NCI-H128 (cell line): ENCODE measurements at regions not wholly inside any gene's neighbourhood (a gene's known extent, or its start where the extent isn't known, plus 50 kb on each side); places are given as distances from the start of the nearest gene placed in this dataset.
"Not testable (repeated sequence)": the region's sequence is repeated elsewhere in the genome, so short reads cannot be mapped to it uniquely, and the experiment has no call there.

Source experiments
- DNase-seq: peaks from one replicate; lab custom pipeline; 2025; ENCODE audit not compliant: unreplicated experiment; lab: John Stamatoyannopoulos, UW

DNA sequence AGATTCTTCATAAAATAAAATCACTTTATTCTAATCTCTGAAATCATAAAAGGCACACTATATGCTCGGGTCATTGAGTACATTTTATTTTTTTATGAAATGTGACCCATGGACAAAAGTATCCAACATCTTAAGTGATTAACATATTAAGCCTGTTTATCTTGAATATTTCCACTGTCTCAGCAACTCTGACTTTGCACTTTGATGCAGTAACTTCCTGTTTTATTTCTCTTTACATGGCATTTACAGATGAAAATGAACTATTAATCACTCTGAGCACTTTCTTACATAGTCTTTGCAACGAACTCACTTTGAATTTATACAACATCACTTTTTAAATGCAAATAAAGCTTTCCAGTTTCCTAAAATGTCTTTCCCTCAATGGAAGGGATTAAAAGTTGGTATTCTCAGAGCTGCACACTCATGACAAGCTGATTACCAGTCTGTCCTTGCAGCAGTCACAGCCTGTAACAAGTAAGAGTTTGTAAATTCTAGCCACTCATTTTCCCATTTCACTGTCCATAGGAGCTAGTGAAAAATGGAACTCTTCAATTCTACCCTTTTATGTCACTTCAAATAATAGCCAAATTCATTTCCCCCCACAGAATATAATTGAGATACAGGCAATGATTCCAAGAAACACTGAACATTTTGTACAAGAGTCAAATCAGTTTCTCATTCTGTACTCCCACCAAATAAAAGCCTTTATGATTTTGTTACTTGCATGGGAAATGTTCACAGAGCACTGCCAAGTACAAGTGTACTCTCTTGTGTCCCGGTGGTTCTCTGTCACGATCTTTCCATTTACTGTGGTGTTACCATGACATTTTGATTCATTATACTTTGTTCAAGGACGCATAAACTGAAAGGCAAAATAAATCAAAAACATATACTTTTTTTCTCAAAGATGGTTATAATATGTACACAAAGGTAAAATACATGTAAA lies 1968.9 kb downstream of the PCDH9 start:
- DNase-seq: no peak

DNA sequence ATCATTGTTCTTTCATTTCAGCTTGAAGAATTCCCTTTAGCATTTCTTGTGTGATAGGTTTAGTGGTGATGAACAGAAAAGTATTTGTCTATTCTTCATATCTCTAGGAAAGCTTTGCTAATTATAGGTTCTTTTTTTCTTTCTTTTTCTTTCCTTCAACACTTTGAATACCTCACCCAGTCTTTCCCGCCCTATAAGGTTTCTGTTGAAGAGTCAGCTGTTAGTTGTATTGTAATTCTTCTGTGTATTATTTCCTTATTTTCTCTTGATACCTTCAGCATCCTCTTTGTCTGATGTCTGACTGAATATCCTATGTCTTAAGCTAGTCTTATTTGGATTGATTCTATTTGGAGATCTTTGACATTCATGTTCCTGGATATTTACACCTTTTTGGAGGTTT lies 1989.4 kb downstream of the PCDH9 start:
- no peak for DNase-seq

DNA sequence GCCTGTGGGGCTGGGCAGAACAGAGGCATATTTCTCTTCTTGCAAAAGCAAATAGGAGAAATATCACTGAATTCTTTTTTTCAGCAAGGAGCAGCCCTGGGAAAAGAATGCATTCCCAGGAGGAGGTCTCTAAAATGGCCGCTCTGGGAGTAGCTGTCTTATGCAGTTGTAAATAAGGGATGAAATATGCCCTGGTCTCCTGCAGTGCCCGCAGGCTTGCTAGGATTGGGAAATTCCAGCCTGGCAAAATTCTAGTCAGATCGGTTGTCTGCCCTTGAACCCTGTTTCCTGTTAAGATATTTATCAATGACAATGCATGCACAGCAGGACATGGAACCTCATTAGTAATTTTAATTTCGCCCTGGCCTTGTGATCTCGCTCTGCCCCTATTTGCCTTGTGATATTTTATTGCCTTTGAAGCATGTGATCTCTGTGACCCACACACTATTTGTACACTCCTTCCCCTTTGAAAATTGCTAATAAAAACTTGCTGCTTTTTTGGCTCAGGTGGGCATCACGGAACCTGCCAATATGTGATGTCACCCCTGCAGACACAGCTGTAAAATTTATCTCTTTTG lies 1993.2 kb downstream of the PCDH9 start:
- no peak for DNase-seq

DNA sequence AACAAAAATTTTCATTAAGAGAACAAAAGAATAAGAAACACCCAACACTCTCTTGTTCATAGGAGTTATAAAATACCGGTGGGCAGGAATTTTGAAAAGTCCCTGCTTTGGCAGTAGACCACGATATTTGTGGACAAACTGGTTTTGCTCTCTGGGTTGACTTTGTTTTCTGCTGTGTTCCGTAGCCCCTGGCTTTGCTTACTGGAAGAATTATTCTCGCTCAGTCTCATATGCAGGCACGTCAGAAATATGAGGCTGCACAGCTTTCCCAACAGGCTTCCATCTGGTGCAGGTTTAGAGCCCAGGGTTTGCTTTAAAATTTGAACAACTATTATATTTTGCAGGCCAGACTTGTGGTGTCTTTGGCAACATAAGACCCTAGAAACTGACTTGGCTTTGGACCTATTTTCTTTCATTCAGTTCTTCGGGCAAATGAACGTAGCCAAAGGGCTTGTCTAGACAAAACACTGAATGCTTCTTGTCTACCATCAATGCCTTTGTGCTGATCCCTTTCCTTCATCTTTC lies 2012.6 kb downstream of the PCDH9 start:
- no peak for DNase-seq

DNA sequence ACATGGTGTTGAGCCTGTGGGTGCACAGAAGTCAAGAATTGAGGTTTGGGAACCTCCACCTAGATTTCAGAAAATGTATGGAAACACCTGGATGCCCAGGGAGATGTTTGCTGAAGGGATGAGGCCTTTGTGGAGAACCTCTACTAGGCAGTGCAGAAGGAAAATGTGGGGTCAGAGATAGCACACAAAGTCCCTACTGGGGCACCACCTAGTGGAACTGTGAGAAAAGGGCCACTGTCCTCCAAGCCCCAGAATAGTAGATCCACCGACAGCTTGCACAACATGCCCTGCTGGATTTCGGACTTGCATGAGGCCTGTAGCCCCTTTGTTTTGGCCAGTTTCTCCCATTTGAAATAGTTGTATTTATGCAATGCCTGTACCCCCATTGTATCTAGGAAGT lies 2027.3 kb downstream of the PCDH9 start:
- not testable (repeated sequence) for DNase-seq

DNA sequence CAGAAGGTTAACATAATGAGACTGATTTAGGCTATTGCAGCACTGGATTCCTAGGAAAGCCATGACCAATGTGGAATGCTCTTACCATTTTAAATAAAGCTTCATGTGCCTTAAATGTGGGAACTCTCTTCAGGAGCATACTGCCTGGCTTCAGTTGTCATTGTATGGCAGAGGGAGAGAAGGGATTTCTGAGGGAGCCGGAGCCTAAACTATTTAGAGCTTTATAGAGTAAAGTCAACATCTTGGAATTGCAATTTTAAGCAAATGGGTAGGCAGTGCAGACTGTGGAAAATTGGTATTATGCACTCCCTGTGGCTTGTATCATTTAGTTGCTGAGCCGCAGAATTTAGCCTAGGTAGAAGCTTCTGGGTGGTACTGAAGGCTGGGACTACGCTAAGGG lies 2041.4 kb downstream of the PCDH9 start:
- no peak for DNase-seq

DNA sequence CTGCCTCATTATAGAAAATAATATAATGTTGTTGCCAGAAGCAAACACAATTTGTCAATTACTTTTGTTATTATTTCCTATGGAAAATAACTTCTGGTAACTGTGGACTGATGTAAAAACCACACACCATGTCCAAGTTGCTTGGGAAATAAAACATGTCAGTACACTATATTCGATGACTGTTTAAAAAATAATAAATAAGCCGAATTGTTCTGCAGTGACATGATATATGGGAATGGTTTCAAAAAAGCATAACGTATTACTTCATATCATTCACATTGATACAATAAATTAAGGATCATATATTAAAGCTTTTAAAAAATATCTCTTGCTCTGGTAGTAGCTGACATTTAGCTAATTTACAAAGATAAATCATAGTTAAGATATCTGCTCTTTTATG lies 2062.1 kb downstream of the PCDH9 start:
- no peak for DNase-seq

DNA sequence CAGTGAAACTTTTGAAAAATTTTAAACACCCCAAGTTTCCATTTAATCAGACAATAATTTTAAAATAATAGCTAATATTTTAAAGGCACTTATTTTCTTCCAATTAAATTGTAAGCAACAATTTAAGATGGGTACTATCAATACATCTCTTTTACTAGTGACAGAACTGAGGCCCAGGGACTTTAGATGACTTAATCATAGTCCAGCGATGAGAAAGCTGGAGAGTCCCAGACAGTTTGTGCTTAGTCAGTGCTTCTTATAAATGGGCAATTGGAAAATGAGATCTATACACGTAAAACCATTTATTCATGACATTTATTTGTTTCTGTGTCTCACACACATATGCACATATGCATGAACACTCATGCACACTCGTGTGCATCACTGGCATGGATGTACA lies 2063.5 kb downstream of the PCDH9 start:
- no peak for DNase-seq

DNA sequence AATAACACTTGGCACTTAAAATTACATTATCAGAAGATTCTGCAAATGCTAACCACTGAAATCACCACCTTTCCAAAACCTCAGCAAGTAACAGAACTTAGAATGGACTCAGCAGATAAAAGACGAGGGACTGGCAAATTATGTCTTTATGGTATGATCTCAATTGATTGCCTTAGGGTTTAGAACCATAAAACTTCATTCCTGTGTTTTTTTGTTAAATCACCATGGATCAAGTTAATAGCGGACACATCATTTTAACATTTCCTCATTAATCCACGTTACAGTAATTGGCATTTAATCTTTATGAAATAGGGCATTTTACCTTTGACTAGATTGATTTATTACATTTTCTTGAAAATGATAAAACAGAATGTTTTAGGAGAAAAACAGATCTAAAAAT lies 2070.3 kb downstream of the PCDH9 start:
- DNase-seq: no peak

DNA sequence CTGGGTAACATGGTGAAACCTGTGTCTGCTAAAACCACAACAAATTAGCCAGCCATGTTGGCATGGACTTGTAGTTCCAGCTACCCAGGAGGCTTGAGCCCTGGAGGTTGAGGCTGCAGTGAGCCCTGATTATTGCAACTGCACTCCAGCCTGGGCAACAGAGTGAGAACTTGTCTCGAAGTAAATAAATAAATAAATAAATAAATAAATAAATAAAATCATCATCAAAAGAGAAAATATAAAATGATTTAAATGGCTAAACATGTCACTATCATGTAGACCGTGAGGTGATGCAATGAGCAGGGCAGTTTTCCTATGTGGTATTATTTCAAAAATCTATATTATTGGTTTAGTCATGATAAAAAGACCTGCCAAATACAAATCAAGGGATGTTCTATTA lies 2074.3 kb downstream of the PCDH9 start:
- DNase-seq: no peak

DNA sequence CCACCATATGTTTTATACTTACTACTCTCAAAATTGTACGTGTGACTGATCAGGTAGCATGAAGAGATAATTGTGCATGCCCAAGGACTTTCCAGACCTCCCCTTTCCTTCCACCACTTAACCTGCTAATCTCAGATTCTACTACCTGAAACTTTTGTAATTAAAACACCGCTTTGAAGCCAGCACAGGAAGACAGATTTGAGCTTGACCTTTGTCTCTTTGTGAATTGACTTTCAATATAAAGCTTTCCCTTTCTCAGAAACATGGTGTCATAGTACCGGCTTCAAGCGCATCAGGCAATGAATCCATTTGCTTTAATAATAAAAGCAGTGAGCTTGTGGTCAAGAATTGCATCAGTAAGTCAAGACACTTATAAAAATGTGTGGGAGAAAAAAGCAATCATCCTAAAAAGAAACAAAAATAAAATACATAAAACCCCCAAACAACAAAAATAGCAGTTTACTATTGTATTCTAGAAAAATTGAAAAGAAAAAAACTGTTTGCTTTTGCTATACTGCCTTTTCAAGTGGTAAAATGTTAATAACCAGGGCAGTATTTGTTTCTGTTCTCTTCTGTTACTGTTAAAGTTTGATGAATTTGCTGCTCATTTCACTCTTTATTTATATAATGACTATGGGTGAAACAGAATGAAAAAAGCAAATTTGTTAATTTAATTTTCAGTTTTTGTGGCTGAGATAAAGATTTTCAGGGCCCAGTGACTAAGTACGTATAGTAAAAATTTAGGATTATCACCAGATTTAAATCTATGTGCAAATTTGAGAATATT lies 2075.3 kb downstream of the PCDH9 start:
- DNase-seq: no peak

DNA sequence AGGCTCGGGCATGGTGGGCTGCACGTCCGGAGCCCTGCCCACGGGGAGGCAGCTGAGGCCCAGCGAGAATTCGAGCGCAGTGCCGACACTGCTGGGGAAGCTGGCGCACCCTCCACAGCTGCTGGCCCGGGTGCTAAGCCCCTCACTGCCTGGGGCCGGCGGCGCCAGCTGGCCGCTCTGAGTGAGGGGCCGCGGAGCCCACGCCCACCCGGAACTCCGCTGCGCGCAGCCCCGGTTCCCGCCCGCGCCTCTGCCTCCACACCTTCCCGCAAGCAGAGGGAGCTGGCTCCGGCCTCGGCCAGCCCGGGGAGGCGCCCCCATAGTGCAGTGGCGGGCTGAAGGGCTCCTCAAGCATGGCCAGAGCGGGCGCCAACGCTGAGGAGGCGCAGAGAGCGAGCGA lies 2080.4 kb downstream of the PCDH9 start:
- no peak for DNase-seq

DNA sequence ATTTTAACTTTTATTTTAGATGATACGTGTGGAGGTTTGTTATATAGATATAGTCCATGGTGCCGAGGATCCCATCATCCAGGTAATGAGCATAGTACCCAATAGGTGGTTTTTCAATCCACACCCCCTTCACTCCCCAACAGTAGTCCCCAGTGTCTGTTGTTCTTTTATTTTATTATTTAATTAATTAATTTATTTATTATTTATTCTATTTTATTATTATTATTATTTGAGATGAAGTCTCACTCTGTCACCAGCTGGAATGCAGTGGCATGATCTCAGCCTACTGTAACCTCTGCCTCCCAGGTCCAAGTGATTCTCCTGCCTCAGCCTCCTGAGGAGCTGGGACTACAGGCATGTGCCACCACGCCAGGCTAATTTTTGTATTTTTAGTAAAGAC lies 2086.2 kb downstream of the PCDH9 start:
- no peak for DNase-seq

DNA sequence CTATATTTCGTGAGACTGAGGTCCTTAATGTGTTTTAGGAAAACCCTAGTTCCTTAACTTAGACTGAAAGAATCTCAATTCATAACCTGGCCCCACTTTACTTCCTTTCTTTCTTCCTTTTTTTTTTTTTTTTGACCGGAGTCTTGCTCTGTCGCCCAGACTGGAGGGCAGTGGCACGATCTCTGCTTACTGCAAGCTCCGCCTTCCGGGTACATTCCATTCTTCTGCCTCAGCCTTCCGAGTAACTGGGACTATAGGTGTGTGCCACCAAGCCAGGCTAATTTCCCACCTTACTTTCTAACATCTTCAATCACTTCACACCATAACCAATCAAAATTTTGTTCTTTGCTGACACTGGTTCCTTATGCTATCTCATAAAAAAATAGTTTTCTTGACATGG lies 2097.0 kb downstream of the PCDH9 start:
- no peak for DNase-seq

DNA sequence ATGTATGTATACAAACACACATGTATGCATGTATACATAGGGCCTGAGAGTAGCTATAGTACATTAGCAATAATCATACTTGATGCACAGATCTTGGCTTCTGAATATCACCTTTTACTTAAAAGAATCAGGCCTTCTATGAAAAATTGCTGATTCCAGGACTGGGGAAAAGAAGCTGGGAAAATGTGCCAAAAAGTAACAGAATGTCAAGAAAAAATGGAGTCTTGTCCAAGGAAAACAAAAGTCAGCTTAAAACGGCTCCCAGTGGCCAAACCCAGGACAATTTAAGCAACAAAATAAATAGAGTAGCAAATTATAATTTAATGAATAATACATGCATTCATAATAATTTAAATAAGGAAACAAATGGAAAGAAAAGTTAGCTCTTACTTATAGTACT lies 2104.9 kb downstream of the PCDH9 start:
- no peak for DNase-seq

DNA sequence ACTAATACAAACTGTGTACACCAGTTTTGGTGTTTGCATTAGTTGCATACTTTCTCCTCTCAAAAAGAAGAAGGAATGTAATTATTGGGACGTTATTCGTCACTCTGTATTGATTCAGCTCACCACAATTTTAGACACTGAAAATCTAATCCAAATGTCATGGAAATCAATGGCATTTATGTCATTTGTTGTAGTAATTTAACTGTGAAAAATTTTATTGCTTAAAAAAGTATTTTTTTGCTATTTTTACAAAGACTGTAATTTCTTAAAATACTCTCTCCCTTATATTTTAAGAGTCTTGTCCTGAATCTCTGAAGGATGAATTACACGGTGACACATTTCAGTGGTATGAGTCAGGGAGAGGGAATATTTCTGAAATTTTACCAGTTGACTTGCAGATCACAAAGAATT lies 2117.6 kb downstream of the PCDH9 start:
- DNase-seq: no peak

DNA sequence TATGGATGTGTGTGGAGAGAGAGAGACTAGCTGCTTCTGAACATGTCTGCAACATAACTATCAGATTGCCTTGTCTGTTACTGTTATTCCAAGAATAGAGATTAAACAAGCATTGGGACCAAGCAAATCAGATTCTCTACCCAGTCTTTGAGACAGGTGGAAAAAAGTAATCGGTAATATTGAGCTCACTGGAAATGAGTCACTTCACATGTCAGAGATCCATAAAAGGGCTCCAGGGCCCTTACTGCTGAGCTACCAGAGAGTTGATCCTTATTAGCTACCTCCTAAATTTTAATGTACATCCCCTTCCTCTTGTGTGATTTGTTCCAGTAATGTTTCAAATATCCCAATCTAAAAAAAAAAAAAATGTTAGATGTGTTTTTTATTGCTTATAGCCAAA lies 2118.0 kb downstream of the PCDH9 start:
- no peak for DNase-seq

DNA sequence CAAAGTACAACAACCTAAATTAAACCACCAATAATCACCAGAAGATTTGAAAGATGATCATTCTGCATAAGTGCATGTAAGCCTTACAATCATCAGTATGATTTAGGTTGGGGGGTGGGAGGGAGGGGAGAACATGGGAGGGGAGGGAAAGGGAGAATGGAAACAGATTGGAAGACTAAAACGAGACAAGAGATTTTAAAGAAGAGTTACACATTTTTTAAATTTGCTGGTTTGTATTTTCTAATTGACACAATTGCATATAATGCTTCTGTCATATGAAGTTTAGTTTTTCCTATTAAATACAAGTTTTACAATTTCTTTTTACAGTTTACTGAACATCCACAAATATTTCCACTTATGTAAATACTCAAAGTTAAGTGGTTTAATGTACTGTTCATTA lies 2118.9 kb downstream of the PCDH9 start:
- no peak for DNase-seq

DNA sequence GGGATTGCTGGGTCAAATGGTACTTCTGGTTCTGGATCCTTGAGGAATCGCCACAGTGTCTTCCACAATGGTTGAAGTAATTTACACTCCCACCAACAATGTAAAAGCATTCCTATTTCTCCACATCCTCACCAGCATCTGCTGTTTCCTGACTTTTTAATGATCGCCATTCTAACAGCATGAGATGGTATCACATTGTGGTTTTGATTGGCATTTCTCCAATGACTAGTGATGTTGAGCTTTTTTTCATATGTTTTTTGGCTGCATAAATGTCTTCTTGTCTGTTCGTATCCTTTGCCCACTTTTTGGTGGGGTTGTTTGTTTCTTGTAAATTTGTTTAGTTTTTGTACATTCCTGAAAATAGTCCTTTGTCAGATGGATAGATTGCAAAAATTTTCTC lies 2125.7 kb downstream of the PCDH9 start:
- DNase-seq: not testable (repeated sequence)

DNA sequence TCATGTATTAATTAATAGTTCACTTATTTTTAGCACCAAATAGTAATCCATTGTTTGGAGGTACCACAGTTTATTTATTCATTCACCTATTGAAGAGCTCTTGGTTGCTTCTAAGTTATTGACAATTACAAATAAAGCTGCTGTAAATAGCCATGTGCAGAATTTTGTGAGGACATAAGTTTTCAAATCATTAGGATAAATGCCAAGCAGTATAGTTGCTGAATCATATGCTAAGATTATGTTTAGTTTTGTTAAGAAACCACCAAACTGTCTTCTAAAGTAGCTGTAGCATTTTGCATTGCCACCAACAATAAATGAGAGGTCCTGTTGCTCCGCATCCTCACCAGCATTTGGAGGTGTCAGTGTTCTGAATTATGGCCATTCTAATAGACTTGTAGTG lies 2126.8 kb downstream of the PCDH9 start:
- no peak for DNase-seq

DNA sequence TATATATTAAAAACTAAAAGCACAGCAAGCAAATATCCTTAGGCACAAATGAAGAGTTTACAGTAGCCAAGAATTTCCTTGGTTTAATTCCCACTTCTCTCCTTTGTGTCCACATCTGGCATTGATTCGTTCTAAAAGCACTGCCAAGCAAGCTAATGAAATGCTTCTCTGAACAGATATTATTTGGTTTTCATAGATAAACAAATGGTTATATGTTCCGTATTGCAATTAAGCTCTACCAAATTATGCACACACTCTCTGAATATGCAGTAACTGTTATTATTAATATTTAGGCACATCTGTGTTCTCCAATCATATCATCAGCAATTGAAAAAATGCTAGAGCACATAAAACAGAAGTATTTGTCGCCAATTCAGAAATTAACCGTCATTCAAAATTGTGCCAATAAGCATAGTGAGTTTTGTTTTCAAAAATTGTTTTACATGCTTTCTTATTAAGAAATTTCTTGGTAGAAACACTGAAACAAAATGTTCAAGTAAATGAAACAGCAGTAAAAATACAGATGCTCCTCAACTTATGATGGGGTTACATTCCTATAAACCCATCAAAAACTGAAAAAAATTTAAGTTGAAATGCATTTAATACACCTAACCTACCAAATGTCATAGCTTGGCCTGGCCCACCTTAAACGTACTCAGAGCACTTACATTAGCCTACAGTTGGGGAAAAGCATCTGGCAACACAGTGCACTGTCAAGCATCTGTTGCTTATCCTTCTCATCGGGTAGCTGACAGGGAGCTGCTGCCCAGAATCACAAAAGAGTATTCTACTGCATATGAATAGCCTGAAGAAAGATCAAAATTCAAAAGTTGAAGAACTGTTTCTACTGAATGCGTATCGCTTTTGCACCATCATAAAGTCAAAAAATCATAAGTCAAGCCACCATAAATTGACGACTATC lies 2134.7 kb downstream of the PCDH9 start:
- no peak for DNase-seq
